HCT116 (cell line): ENCODE measurements at regions not wholly inside any gene's neighbourhood (a gene's known extent, or its start where the extent isn't known, plus 50 kb on each side); places are given as distances from the start of the nearest gene placed in this dataset.

ENCODE experiments used
- ATAC-seq: fragments of 200-7000 bp; cut with Tn5 transposase; 2 replicates; pipeline ENCODE4 v1.9.1; 2020; ENCODE audit warnings: mild to moderate bottlenecking, moderate library complexity
- BruUV-seq: library from RNA; stranded (reverse); fragments of 400-500 nt; replicated peaks from 2 replicates; lab custom pipeline; 2021; lab: Mats Ljungman, UMichigan
- CTCF ChIA-PET: fragments of 300-600 bp; sonication (Branson Sonifier 250); formaldehyde crosslinking; loops from one replicate; lab custom pipeline; 2021; ENCODE audit warnings: antibody characterized with exemption; lab: Charles Lee
- POLR2A ChIA-PET: fragments of 300-600, 350-600 bp; sonication (Branson Sonifier 250); formaldehyde crosslinking; loops from one replicate; lab custom pipeline; 2021; ENCODE audit warnings: antibody characterized with exemption; lab: Charles Lee
- RAD21 ChIA-PET, 2 experiments: fragments of 300-600 bp; sonication (Branson Sonifier 250); formaldehyde crosslinking; loops; one replicate each; lab custom pipeline; 2023; ENCODE audit warnings: low total read pairs in 2 of 2; ENCODE audit not compliant: uncharacterized antibody in 2 of 2, unreplicated experiment in 2 of 2, low non-redundant PET in 1 of 2; lab: Charles Lee
- DNase-seq: peaks from one replicate; pipeline ENCODE4 v3.0.0-alpha.2; 2010; ENCODE audit warnings: low read depth, low spot score
- H2AFZ ChIP-seq: fragments of 200-600 bp; shearing (Covaris generic), sonication (generic); 2 replicates; pipeline ENCODE4 v1.6.1; 2017; ENCODE audit warnings: low read depth, mixed run types, mixed read lengths, antibody characterized with exemption, low read length; ENCODE audit not compliant: poor library complexity, severe bottlenecking
- H3K27ac ChIP-seq: 2 replicates; pipeline ENCODE4 v1.5.1; 2012; ENCODE audit warnings: low read depth, low read length
- H3K27me3 ChIP-seq: fragments of 200-600 bp; sonication (generic); 2 replicates; pipeline ENCODE4 v1.6.1; 2016; ENCODE audit warnings: mixed run types, low read length, mixed read lengths; ENCODE audit not compliant: insufficient read depth
- H3K36me3 ChIP-seq, 2 experiments: fragments of 200-500 bp in 1 of 2; fragments of 200-600 bp in 1 of 2; sonication (Bioruptor generic) in 1 of 2; sonication (generic) in 1 of 2; 2 replicates each; pipeline versions ENCODE4 v1.5.1 to v1.6.1; 2014 to 2016; ENCODE audit warnings: low read length in 2 of 2, inconsistent platforms in 1 of 2, mixed read lengths in 1 of 2, mixed run types in 1 of 2; ENCODE audit not compliant: insufficient read depth in 2 of 2, control insufficient read depth in 1 of 2
- H3K4me1 ChIP-seq, 2 experiments: fragments of 200-600 bp in 1 of 2; sonication (generic) in 1 of 2; 2 replicates each; pipeline versions ENCODE4 v1.5.1 to v1.6.1; 2012 to 2017; ENCODE audit warnings: low read length in 2 of 2, inconsistent platforms in 1 of 2, mild to moderate bottlenecking in 1 of 2, mixed read lengths in 1 of 2, mixed run types in 1 of 2, moderate library complexity in 1 of 2; ENCODE audit not compliant: insufficient read depth in 2 of 2, control insufficient read depth in 1 of 2
- H3K4me2 ChIP-seq: fragments of 200-600 bp; sonication (generic); 2 replicates; pipeline ENCODE4 v1.6.1; 2017; ENCODE audit warnings: mixed run types, low read length, mixed read lengths
- H3K4me3 ChIP-seq, 2 experiments: fragments of 200-600 bp in 1 of 2; sonication (generic) in 1 of 2; replicated peaks in 1 of 2; 2 replicates each; pipeline ENCODE4 v1.5.1; 2011 to 2016; ENCODE audit warnings: low read length in 2 of 2, control low read depth in 1 of 2, low read depth in 1 of 2, mild to moderate bottlenecking in 1 of 2, mixed read lengths in 1 of 2, mixed run types in 1 of 2
- H3K79me2 ChIP-seq: fragments of 200-600 bp; sonication (generic); 2 replicates; pipeline ENCODE4 v1.6.1; 2017; ENCODE audit warnings: mild to moderate bottlenecking, mixed run types, low read length, moderate library complexity, mixed read lengths; ENCODE audit not compliant: insufficient read depth
- H3K9ac ChIP-seq: fragments of 200-600 bp; sonication (generic); 2 replicates; pipeline ENCODE4 v1.6.1; 2016; ENCODE audit warnings: low read length, mixed read lengths
- H3K9me2 ChIP-seq: fragments of 200-600 bp; sonication (generic), shearing (Covaris generic); 2 replicates; pipeline ENCODE4 v1.6.1; 2017; ENCODE audit warnings: mixed run types, mild to moderate bottlenecking, moderate library complexity; ENCODE audit not compliant: insufficient read depth
- H3K9me3 ChIP-seq, 2 experiments: fragments of 200-500 bp in 1 of 2; fragments of 200-600 bp in 1 of 2; sonication (Bioruptor generic) in 1 of 2; sonication (generic) in 1 of 2; 2 replicates each; pipeline ENCODE4 v1.6.1; 2014 to 2017; ENCODE audit warnings: low read length in 2 of 2, mixed read lengths in 2 of 2, inconsistent platforms in 1 of 2, low read depth in 1 of 2, mild to moderate bottlenecking in 1 of 2, mixed run types in 1 of 2, moderate library complexity in 1 of 2; ENCODE audit not compliant: control insufficient read depth in 1 of 2, insufficient read depth in 1 of 2
- H4K20me1 ChIP-seq: fragments of 200-600 bp; sonication (generic), shearing (Covaris generic); 2 replicates; pipeline ENCODE4 v1.6.1; 2017; ENCODE audit warnings: mixed run types, mild to moderate bottlenecking, moderate library complexity; ENCODE audit not compliant: insufficient read depth
- ATF3 ChIP-seq: IDR thresholded peaks from 2 replicates; pipeline ENCODE4 v1.6.1; 2012
- CBX3 ChIP-seq: IDR thresholded peaks from 2 replicates; pipeline ENCODE4 v1.6.1; 2012; ENCODE audit warnings: low read depth
- CEBPB ChIP-seq: IDR thresholded peaks from 2 replicates; pipeline ENCODE4 v1.6.1; 2012; ENCODE audit warnings: low read depth
- EGR1 ChIP-seq: IDR thresholded peaks from 2 replicates; pipeline ENCODE4 v1.6.1; 2012; ENCODE audit warnings: low read depth
- ELF1 ChIP-seq: IDR thresholded peaks from 2 replicates; pipeline ENCODE4 v1.6.1; 2012; ENCODE audit warnings: low read depth, borderline replicate concordance
- EZH2 ChIP-seq: fragments of 200-600 bp; sonication (generic); IDR thresholded peaks from 2 replicates; pipeline ENCODE4 v1.6.1; 2017; ENCODE audit warnings: antibody characterized with exemption, mixed run types
- EZH2phosphoT487 ChIP-seq: fragments of 200-600 bp; IDR thresholded peaks from 2 replicates; pipeline ENCODE4 v1.6.1; 2018; ENCODE audit warnings: antibody characterized with exemption, borderline replicate concordance
- FOSL1 ChIP-seq: IDR thresholded peaks from 2 replicates; pipeline ENCODE4 v1.6.1; 2012; ENCODE audit warnings: low read depth
- JUND ChIP-seq: IDR thresholded peaks from 2 replicates; pipeline ENCODE4 v1.6.1; 2012
- MAX ChIP-seq: IDR thresholded peaks from 2 replicates; pipeline ENCODE4 v1.6.1; 2012
- POLR2A ChIP-seq: IDR thresholded peaks from 2 replicates; pipeline ENCODE4 v1.7.0; 2011; ENCODE audit warnings: borderline replicate concordance; ENCODE audit not compliant: insufficient read depth, insufficient read length; ENCODE audit errors: extremely low read depth
- POLR2AphosphoS5 ChIP-seq: IDR thresholded peaks from 2 replicates; pipeline ENCODE4 v1.6.1; 2011; ENCODE audit warnings: mild to moderate bottlenecking, low read depth, low read length, moderate library complexity
- RAD21 ChIP-seq: IDR thresholded peaks from 2 replicates; pipeline ENCODE4 v1.6.1; 2012; ENCODE audit warnings: low read depth, mild to moderate bottlenecking
- REST ChIP-seq: IDR thresholded peaks from 2 replicates; pipeline ENCODE4 v1.6.1; 2012; ENCODE audit warnings: low read depth
- SIN3A ChIP-seq: IDR thresholded peaks from 2 replicates; pipeline ENCODE4 v1.6.1; 2012; ENCODE audit warnings: low read depth
- SRF ChIP-seq: IDR thresholded peaks from 2 replicates; pipeline ENCODE4 v1.6.1; 2012; ENCODE audit warnings: low read depth
- TCF7L2 ChIP-seq: IDR thresholded peaks from 2 replicates; pipeline ENCODE4 v1.7.0; 2011; ENCODE audit warnings: borderline replicate concordance, inconsistent platforms; ENCODE audit not compliant: insufficient read depth, insufficient read length; ENCODE audit errors: extremely low read depth
- YY1 ChIP-seq: IDR thresholded peaks from 2 replicates; pipeline ENCODE4 v1.6.1; 2011; ENCODE audit warnings: low read length, low read depth, moderate library complexity, mild to moderate bottlenecking; ENCODE audit not compliant: insufficient replicate concordance; ENCODE audit errors: extremely low read depth
- ZFX ChIP-seq: fragments of 450-650 bp; IDR thresholded peaks from 2 replicates; pipeline ENCODE4 v1.6.1; 2017
- ZNF274 ChIP-seq: fragments of 200-500 bp; sonication (Bioruptor generic); IDR thresholded peaks from 2 replicates; pipeline ENCODE4 v1.6.1; 2014; ENCODE audit warnings: mild to moderate bottlenecking, low read depth, low read length, inconsistent platforms
- intact Hi-C: fragments of 100-400 bp; cut with micrococcal nuclease; formaldehyde crosslinking; loops from 2 replicates; pipeline ENCODE4 v1.10.0; 2022

- TF ChIP-seq TCF7L2, result no peak
- TF ChIP-seq, all 23 proteins: peak for 0
Measured at GRCh38 chr3:178392511-178392926, 143.7 kb upstream of the KCNMB2 start (continued).

GRCh38 chr3:178393146-178393545 is 143.1 kb upstream of the KCNMB2 start:
- H3K9me2 ChIP-seq, result no peaks in the 10 kb centered on the region
- H3K27ac ChIP-seq, result no peak overlapping the region
- no peaks in the 10 kb centered on the region for H3K9me3 ChIP-seq
- no peak overlapping the region for H3K4me2 ChIP-seq
- H4K20me1 ChIP-seq, result no peaks in the 10 kb centered on the region
- no peaks in the 10 kb centered on the region for H3K79me2 ChIP-seq
- H3K27me3 ChIP-seq, result no peaks in the 10 kb centered on the region
- no TSS peak for BruUV-seq
- DNase-seq (no peak), ATAC-seq (no peak)
- no peaks in the 10 kb centered on the region for H3K36me3 ChIP-seq
- POLR2A ChIA-PET, result interaction anchor here (1.2 kb wide), 1 partner anchor 8 kb away, joined by 3 read pairs; no protein-coding TSS in a partner anchor
- CTCF ChIA-PET, result interaction anchor here (1.9 kb wide), 1 partner anchor 8 kb away, joined by 10 read pairs; no protein-coding TSS in a partner anchor
- TF ChIP-seq EGR1, result no peak
- TF ChIP-seq ATF3, result no peak
- no peak for TF ChIP-seq FOSL1
- no peak for TF ChIP-seq JUND
- TF ChIP-seq RAD21, result no peak
- TF ChIP-seq SIN3A, result no peak
- TF ChIP-seq ZFX, result no peak
- TF ChIP-seq EZH2phosphoT487, result no peak
- TF ChIP-seq REST, result no peak
- no peak for TF ChIP-seq MAX
- TF ChIP-seq YY1, result no peak
- no peak for TF ChIP-seq TCF7L2
- TF ChIP-seq POLR2A, result no peak
- no peak for TF ChIP-seq POLR2AphosphoS5
- no peak for TF ChIP-seq EZH2
- no peak for TF ChIP-seq ELF1
- no peak for TF ChIP-seq CEBPB
- no peak for TF ChIP-seq CBX3
- no peak for TF ChIP-seq SRF
- TF ChIP-seq ZNF274, result no peak
- RAD21 ChIA-PET, result interaction anchor here in 1 of 2 experiments (0.6 kb wide), 1 partner anchor 13 kb away, joined by 3 read pairs; no protein-coding TSS in a partner anchor
- H2AFZ ChIP-seq, result no peak overlapping the region
- H3K9ac ChIP-seq, result no peak overlapping the region
- intact Hi-C loops, result no loop called here
- no peak overlapping the region for H3K4me3 ChIP-seq
- no peaks in the 10 kb centered on the region for H3K4me1 ChIP-seq
